ENCODE measurements at regions not wholly inside any gene's neighbourhood (a gene's known extent, or its start where the extent isn't known, plus 50 kb on each side); places are given as distances from the start of the nearest gene placed in this dataset.

- in situ Hi-C loops (cut with HindIII; ENCODE audit: low pct_unique_long_range_greater_than_20kb, low sequenced_read_pairs): no loop called here
- TF ChIP-seq JUND (IDR thresholded peaks at IDR 0.05; ENCODE audit: low read depth): no peak
- no peak for DNase-seq (ENCODE audit: low read depth in 1 of 2, low spot score in 1 of 2)
Observed at GRCh38 chr21:35268817-35269216, 219.7 kb upstream of the RUNX1 start.

- no peak for DNase-seq (ENCODE audit: low read depth in 1 of 2, low spot score in 1 of 2)
- in situ Hi-C loops (cut with HindIII; ENCODE audit: low pct_unique_long_range_greater_than_20kb, low sequenced_read_pairs): no loop called here
- TF ChIP-seq JUND (IDR thresholded peaks at IDR 0.05; ENCODE audit: low read depth): no peak
Observed at GRCh38 chr21:35268261-35268660, 219.2 kb upstream of the RUNX1 start.

- TF ChIP-seq JUND (IDR thresholded peaks at IDR 0.05; ENCODE audit: low read depth): no peak
- in situ Hi-C loops (cut with HindIII; ENCODE audit: low pct_unique_long_range_greater_than_20kb, low sequenced_read_pairs): no loop called here
Observed at GRCh38 chr21:35266546-35266945, 217.4 kb upstream of the RUNX1 start.

GRCh38 chr21:35265170-35265877, 216.2 kb upstream of the RUNX1 start:
- in situ Hi-C loops (cut with HindIII; ENCODE audit: low pct_unique_long_range_greater_than_20kb, low sequenced_read_pairs): no loop called here
- TF ChIP-seq JUND (IDR thresholded peaks at IDR 0.05; ENCODE audit: low read depth): no peak
- DNase-seq (ENCODE audit: low read depth in 1 of 2, low spot score in 1 of 2): no peak

More at GRCh38 chr21:35266546-35266945, 217.4 kb upstream of the RUNX1 start:
- DNase-seq (ENCODE audit: low read depth in 1 of 2, low spot score in 1 of 2): peak in 1 of 2 experiments; percentile 23

- no peak for TF ChIP-seq JUND (IDR thresholded peaks at IDR 0.05; ENCODE audit: low read depth)
- in situ Hi-C loops (cut with HindIII; ENCODE audit: low pct_unique_long_range_greater_than_20kb, low sequenced_read_pairs): no loop called here
- DNase-seq (ENCODE audit: low read depth in 1 of 2, low spot score in 1 of 2): no peak
Observed at GRCh38 chr21:35259457-35259856, 210.4 kb upstream of the RUNX1 start.

- no peak for DNase-seq (ENCODE audit: low read depth in 1 of 2, low spot score in 1 of 2)
- in situ Hi-C loops (cut with HindIII; ENCODE audit: low pct_unique_long_range_greater_than_20kb, low sequenced_read_pairs): no loop called here
- TF ChIP-seq JUND (IDR thresholded peaks at IDR 0.05; ENCODE audit: low read depth): no peak
Observed at GRCh38 chr21:35258521-35258920, 209.4 kb upstream of the RUNX1 start.

- DNase-seq (ENCODE audit: low read depth in 1 of 2, low spot score in 1 of 2): peak in 1 of 2 experiments; percentile 32
- TF ChIP-seq JUND (IDR thresholded peaks at IDR 0.05; ENCODE audit: low read depth): no peak
- in situ Hi-C loops (cut with HindIII; ENCODE audit: low pct_unique_long_range_greater_than_20kb, low sequenced_read_pairs): no loop called here
Observed at GRCh38 chr21:35257413-35257812, 208.3 kb upstream of the RUNX1 start.

GRCh38 chr21:35256468-35256988, 207.4 kb upstream of the RUNX1 start:
- no peak for TF ChIP-seq JUND (IDR thresholded peaks at IDR 0.05; ENCODE audit: low read depth)
- in situ Hi-C loops (cut with HindIII; ENCODE audit: low pct_unique_long_range_greater_than_20kb, low sequenced_read_pairs): no loop called here
- peak; percentile 18 to 79 for DNase-seq (ENCODE audit: low read depth in 1 of 2, low spot score in 1 of 2)

GRCh38 chr21:35254765-35255138, 205.7 kb upstream of the RUNX1 start:
- in situ Hi-C loops (cut with HindIII; ENCODE audit: low pct_unique_long_range_greater_than_20kb, low sequenced_read_pairs): no loop called here
- no peak for DNase-seq (ENCODE audit: low read depth in 1 of 2, low spot score in 1 of 2)
- TF ChIP-seq JUND (IDR thresholded peaks at IDR 0.05; ENCODE audit: low read depth): no peak

GRCh38 chr21:35254006-35254764, 205.1 kb upstream of the RUNX1 start:
- in situ Hi-C loops (cut with HindIII; ENCODE audit: low pct_unique_long_range_greater_than_20kb, low sequenced_read_pairs): no loop called here
- DNase-seq (ENCODE audit: low read depth in 1 of 2, low spot score in 1 of 2): peak; percentile 11 to 38
- TF ChIP-seq JUND (IDR thresholded peaks at IDR 0.05; ENCODE audit: low read depth): no peak

- no peak for DNase-seq (ENCODE audit: low read depth in 1 of 2, low spot score in 1 of 2)
- TF ChIP-seq JUND (IDR thresholded peaks at IDR 0.05; ENCODE audit: low read depth): no peak
- in situ Hi-C loops (cut with HindIII; ENCODE audit: low pct_unique_long_range_greater_than_20kb, low sequenced_read_pairs): no loop called here
Observed at GRCh38 chr21:35252831-35253230, 203.7 kb upstream of the RUNX1 start.

- DNase-seq (ENCODE audit: low read depth in 1 of 2, low spot score in 1 of 2): peak; percentile 7 to 81
- TF ChIP-seq JUND (IDR thresholded peaks at IDR 0.05; ENCODE audit: low read depth): no peak
- in situ Hi-C loops (cut with HindIII; ENCODE audit: low pct_unique_long_range_greater_than_20kb, low sequenced_read_pairs): no loop called here
Observed at GRCh38 chr21:35249636-35250035, 200.5 kb upstream of the RUNX1 start.

GRCh38 chr21:35245879-35246278, 196.8 kb upstream of the RUNX1 start:
- DNase-seq (ENCODE audit: low read depth in 1 of 2, low spot score in 1 of 2): no peak
- in situ Hi-C loops (cut with HindIII; ENCODE audit: low pct_unique_long_range_greater_than_20kb, low sequenced_read_pairs): no loop called here
- no peak for TF ChIP-seq JUND (IDR thresholded peaks at IDR 0.05; ENCODE audit: low read depth)

Measured in T47D (cell line).